GM21447 (cell line): ENCODE measurements at regions not wholly inside any gene's neighbourhood (a gene's known extent, or its start where the extent isn't known, plus 50 kb on each side); places are given as distances from the start of the nearest gene placed in this dataset.
"Not testable (repeated sequence)": the region's sequence is repeated elsewhere in the genome, so short reads cannot be mapped to it uniquely, and the experiment has no call there.

Experiments
- ATAC-seq: cut with Tn5 transposase; IDR thresholded peaks from one replicate; pipeline ENCODE4 v1.9.1; 2021; ENCODE audit not compliant: unreplicated experiment

DNA sequence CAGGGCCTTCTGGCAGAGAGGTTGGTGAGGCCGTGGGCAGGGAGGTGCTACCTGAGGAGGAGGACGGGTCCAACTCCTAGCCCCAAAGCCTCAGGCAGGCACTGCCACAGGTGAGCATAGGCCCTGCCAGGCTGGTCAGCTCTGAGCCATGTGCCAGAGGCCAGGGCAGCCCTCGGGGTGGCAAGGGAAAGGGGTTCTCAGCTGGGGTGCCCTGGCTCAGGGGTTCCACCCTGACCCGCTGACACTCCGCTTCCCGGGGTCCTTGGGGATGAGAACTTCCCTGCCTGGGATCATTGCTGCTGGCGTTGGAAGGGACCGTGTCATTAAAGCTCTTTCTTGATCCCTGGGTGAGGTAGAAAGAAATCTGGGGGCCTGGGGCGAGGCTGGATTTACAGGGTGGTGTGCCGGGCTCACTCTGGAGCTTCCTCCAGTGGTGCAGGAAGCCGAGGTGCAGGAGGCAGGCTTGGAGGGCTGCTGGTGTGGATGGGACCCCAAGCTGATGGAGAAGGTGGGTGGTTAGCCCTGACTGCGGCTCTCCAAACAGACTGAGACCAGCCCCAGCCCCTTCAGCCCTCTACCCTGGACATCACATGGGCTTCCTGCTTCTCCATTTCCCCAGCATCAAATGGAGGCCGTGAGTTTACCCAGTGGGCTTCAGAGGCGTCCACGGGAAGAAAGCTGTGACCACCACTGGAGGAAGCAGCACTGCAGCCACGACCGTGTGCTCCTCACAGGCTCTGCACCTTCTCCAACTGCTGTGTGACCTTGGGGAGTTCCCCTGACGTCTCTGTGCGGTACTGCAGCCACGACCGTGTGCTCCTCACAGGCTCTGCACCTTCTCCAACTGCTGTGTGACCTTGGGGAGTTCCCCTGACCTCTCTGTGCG, 295.2 kb downstream of the NDUFA10 start:
- no peak for ATAC-seq

DNA sequence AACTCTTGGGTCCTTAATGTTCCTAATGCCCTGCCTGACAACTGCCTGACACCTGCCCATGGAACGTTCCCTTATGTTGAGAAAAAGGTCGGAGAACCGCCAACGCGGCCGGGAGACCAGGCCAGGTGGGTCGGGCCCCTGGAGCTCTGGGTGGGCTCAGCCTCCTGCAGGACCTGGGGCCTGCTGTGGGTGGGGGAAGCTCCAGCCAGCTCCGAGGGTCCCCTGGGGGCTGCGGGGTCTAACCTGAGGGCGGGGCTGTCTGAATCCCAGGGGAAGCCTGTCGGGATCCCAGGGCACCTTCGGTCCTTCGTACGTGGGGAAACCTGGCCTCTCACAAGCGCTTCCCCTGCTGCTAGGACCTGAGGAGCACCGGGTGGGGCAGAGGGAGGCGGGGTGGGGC, 296.0 kb downstream of the NDUFA10 start:
- ATAC-seq, result no peak

DNA sequence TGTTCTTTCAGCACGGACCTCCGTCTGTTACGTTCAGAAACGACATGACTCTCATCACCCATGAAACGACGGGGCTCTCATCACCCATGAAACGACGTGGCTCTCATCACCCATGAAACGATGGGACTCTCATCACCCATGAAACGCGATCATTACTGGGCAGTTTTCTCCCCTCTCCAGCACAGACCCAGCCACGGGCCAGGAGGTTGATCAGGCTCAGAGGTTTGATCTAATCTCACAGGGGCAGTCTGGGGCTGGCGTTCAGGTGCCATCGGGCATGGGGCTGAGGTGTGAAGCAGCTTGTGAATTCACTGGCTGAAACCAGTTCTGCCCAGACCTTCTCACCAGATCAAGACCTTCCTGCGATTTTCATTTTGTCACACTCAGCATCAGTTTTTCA, 296.4 kb downstream of the NDUFA10 start:
- ATAC-seq, result no peak

DNA sequence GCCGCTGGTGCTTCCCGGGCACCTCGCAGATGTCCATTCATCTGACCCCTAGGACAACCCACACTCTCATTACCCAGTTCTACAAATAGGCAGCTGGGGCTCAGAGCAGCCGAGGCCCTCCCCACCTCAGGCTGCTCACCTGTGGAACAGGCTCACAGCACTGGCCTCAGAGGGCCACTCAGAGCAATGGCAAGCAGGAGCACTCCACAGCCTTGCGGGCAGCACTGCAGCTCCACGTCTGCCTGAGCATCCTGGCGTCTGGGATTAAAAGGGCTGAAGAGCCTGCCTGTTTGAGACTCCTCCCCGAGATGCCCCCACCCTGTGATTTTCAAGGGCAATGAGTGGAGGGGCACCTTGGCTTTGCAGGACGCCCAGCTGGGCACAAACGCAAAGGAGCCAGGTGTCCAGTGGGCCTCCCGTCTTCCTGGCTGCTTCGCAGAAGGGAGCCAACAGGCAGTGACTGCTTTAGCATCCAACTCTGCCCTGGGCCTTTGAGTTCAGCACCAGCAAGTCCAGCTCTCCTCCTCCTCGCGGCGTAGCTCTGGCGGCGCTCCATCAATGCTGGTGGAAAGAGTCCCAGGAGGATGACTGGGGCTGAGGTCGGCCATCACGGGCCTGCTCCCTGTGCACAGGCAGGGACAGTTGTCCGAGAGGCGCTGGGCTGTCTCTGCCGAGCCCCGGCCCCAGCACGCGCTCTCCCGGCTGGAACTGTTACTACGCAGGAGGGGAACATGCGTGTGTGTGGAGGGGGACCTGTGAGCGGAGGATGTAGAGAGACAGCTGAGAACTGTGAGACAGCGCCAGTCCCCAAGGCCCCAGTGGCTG, 297.2 kb downstream of the NDUFA10 start:
- no peak for ATAC-seq

DNA sequence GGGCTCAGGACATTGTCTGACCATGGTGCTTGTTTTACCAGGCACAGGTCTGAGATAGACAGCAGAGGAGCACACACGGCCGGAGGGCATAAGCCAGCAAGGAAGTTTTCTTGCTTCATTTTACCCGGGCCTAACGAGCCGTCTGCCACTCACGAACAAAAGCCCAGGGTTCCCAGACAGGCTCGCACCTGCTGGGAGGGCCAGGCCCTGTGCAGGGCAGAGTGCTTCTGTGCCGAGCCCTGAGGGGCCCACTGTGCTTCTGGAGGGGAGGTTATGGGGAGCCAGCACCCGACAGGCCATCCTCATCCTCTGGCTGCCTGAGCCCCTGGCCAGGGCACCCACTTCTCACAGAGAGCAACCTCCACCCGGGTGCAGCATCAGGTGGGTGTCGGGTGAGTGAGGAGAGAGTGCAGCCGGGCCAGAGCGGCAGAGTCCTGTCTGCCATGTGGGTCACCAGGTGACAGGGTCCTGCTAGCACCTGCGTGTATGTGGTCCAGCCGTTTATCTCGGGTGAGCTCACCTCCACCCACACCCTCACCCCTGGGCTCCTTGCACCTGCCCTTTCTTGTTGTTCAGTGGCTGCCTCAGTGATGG, 297.9 kb downstream of the NDUFA10 start:
- ATAC-seq, result no peak

DNA sequence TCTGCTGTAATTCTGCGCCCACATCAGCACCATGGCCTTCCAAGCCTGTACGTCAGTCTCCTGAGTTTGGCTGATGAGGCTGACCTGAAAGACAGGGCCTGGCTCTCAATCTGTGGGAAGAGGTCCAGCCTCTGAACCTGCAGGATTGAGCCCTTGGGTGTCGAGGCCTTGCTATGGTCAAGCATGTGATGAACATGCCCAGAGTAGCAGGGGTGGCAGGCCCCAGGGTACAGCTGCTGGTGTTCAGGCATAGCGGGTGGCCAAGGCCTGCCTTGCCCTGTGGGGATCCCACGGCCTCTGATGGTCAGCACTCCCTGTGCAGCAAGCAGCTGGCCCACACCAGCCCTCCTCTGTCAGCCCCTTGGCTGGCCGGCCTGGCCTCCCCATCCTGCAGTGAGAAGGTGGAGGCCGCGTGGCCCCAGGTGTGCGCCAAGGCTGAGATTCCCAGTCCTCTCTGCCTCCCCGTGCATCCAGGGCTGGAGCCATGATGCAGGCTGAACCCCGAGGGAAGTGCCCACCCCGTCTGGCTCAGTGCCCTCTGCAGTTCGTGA, 298.4 kb downstream of the NDUFA10 start:
- no peak for ATAC-seq

DNA sequence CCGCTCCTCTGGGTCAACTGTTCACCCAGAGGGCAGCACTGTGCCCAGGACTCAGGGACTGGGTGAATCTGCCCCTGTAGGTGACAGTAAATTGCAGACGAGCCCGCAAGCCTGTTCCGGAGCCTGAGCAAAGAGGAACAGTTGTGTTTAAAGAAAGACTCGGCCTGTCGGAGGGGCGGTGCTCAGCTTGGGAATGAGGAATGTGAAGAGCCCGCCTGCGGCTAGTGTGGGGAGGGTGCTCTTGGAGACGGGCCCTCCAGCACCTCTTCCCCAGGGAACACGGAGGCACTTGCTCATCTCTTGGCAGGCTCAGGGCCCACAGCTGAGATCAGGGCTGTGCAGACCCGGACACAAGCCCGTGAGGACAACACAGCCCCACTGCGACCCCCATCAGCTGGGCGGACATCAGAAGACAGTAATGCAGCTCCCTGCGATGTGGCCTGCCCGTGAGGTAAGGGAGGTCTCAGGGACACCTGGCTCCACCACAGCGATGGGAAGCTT, 299.0 kb downstream of the NDUFA10 start:
- ATAC-seq, result no peak

DNA sequence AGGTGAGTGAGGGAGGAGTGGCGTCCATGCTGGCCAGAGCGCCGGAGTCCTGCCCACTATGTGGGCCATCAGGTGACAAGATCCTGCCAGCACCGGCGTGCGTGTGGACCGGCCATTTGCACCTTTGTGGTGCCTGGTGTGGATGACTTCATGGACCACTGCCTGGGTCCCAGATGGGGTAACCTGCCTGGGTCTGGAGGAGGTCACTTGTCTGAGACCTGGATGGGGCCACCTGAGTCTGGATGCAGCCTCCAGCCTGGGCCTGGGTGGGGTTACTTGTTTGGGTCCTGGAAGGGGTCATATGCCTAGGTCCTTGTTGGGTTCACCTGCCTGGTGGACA, 299.6 kb downstream of the NDUFA10 start:
- ATAC-seq, result no peak

DNA sequence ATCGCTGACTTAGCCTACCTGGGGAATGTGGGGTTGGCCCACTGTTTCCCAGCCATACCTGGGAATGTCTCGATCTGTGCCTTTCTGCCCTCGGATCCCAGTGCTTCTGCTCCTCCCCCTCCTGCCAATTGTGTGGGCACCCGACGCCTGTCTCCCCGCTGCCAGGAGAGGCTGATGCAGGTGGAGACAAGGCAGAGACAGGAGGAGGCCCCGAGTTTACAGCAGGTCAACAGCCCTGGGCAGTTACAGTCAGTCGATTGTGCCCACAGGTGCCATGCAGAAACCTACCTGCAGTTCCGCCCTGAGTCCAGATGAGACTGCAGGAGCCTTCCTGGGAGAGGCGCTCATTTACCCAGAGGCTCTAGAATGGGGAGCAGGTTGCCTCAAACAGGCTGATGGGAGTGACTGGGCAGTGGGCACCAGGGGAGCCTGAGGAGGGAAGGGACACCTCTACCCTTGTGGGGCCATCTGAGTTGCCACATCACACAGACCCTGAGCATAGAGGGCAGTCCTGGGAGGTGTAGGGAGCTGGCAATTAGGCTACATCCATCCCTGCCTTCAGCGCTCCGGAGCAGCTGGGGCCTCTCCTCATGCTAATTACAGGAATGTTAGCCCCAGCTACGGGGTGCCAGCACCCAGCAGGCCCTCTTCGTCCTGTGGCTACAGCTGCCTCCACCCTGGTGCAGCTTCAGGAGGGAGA, 300.1 kb downstream of the NDUFA10 start:
- ATAC-seq, result no peak

- ATAC-seq, result no peak
These were observed 300.8 kb downstream of the NDUFA10 start for GRCh38 chr2:239724194-239724849.

DNA sequence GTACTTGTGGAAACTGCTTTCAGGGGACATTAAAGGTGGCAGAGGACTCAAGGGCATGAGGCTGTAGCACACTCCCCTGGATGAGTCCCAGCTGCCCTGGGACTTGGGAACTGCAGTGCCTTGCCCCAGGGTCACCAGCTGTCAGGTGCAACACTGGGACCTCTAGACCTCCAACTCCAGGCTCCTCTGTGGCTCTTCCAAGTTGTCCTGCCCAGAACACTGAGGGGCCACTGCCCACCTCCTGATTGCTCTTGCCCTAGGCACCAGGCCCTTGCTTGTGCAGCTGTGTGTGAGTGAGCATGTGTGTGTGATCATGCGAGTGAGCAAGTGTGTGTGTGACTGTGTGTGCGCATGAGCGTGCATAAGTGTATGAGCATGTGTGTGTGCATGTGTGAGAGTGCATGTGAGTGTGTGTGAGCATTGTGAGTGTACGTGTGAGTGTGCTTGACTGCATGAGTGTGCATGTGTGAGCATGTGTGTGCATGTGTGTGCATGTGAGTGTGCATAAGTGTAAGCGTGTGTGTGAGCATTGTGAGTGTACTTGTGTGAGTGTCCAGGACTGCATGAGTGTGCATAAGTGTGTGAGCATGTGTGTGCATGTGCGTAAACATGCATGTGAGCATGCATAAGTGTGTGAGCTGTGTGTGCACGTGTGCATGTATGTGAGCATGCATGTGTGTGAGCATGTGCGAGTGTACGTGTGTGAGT, 301.5 kb downstream of the NDUFA10 start:
- ATAC-seq, result no peak

- no peak for ATAC-seq
These were observed 302.2 kb downstream of the NDUFA10 start for GRCh38 chr2:239722760-239723470.

DNA sequence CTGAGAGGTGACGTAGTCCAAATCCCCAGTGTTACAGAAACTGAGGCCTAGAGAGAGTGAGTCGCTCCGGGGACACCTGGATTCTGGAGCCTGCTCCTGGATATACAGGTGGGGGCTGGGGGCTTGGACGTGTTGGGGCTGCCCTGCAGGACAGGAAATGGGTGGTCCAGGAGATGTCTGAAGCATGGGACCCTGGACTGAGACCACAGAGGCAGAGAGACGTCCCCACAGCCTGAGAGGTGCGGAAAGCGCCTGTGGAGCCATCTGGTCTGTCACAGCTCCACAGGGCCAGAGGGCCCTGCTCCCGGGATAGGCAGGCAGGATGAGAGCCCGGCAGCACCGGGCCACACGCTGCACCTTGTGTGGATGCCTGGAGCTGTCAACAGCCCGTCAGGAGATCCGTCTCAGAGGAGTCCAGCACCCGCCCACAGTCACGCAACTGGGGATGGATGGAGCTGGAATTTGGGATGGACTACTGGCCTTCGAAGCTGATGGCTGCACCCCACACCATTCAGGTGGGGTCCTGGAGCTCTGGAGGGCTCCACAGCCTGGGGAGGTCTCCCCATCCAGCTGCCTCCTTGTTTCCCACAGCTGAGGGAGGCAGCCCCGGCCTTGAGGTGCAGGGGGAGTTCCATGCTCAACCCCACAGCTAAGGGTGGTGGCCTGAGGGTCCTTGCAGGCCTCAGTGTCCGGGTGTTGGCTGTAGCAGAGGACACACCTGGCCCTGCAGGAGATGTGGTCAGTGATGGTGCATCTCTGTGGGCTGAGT, 303.0 kb downstream of the NDUFA10 start:
- no peak for ATAC-seq

DNA sequence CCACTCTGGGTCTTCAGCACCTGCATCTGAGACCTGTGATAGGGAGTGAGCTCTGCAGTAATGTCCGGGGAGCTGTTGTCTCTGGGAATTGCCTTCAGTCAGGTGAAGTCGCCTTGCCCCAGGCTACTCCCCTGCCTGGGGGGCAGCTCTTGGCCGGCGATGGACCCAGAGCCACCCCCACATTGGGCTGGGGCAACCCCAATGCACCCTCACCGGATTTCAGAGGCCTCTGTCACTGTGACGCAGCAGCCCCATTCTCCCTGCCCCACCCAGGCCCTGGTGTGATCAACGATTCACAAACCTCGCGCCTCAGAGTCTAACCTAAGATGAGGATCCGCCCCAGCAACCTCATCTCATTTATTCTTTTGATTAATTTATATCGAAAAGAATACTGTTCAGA, 303.6 kb downstream of the NDUFA10 start:
- ATAC-seq, result no peak

DNA sequence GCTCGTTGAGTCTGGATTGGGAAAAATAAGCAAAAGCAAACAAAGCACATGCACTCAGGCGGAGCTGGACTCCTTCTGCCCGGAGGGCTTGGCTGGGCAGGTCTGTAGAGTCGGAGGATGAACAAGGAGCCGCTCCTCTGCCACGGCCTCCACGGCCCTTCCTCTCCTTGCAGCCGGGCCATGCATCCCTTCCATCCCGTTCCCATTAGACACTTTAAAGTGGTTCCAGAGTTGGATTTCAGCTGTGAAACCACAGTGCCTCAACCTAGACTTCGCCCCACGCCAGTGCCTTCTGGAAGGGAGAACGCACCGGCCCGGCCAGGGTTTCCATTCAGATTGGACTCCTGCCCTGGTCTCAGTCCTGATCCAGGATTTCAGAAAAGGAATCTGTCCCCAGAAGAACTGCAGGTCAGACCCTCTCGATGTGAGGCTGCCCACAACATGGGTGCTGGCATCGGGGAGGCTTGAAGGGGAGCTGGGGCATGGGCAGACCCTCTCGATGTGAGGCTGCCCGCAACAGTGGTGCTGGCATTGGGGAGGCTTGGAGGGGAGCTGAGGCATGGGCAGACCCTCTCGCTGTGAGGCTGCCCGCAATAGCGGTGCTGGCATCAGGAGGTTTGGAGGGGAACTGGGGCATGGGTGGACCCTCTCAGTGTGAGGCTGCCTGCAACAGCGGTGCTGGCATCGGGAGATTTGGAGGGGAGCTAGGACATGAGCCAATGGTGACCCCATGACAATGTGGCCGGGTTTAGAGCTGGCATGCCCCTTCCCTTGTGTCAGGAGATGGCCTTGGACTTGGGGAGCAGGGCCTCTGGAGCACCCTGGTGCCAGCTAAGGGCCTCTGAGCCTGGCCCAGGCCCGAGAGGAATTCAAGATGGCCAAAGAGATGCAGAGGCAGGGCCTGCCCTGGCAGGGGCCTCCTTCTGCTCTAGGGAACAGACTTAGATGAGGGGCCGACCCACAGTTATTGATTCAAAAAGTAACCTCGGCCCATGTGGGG, 304.5 kb downstream of the NDUFA10 start:
- no peak for ATAC-seq

DNA sequence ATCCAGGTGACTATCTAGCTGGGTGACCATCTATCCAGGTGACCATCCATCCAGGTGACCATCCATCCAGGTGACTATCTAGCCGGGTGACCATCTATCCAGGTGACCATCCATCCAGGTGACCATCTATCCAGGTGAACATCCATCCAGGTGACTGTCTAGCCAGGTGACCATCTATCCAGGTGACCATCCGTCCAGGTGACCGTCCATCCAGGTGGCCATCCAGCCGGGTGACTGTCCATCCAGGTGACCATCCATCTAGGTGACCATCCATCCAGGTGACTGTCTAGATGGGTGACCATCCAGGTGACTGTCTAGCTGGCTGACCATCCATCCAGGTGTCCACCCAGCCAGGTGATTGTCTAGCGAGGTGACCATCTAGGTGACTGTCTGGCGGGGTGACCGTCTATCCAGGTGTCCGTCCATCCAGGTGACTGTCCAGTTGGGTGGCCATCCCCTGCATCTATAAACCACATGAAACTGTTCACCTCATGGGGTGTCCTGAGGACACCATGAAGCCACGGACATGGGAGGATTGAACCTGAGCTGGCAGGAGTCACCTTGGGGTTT, 305.3 kb downstream of the NDUFA10 start:
- ATAC-seq, result no peak

- ATAC-seq, result not testable (repeated sequence)
These were observed 306.2 kb downstream of the NDUFA10 start for GRCh38 chr2:239718991-239719390.
